ENCODE measurements at regions not wholly inside any gene's neighbourhood (a gene's known extent, or its start where the extent isn't known, plus 50 kb on each side); places are given as distances from the start of the nearest gene placed in this dataset.
"Not testable (repeated sequence)": the region's sequence is repeated elsewhere in the genome, so short reads cannot be mapped to it uniquely, and the experiment has no call there.

DNA sequence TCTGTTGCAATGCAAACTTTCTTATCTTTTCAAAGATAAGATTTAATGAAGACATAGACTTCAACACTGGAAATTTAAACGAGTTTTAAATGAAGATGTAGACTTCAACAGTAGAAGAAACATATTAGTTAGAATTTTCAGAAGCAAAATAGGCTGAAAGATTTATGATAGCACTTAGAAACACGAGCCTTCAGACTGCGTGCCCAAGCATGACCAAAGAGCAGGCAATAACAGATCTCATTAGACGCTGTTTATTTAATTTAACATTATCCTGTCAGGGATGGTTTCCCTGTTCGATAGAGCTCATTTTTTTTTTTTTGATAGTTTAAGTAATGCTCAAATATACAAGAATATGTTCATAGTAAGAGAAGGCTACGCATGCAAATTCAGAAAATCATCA, 604.7 kb upstream of the SOX9 start:
- no peak for DNase-seq

DNA sequence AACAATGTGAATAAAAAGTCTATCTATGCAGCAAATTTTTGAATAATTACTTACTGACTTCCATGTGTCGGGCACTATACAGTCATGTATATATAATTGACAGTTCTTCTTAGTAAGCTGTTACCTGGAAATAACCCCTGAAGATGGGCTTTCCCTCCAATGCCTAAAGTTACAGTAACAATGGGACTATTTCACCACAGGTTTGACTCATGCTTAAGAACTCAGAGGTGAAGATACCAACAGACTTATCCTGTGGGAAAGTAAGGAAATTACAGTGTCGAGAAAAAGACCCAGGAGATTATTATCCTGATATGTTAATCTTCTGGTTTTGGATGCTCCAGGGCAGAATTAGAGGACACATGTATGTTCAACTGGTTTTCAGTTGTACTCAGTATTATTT, 601.5 kb upstream of the SOX9 start:
- DNase-seq = no peak

DNA sequence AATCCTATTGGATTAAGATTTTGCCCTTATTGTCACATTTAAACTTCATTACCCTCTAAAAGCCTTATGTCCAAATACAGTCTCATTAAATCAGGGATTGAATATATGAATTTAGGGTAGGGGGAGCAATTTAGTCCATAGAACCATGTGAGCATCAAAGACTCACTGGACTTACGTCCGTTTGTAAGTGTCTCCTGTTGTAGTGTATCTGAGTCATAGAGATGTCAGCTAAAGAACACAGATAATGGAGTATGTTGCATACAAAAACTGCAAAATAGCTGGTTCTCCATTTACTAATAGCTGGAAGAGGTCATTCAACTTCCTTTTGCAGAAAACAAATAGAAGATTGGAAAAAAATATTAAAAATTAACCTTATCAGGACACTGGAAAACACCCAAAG, 599.1 kb upstream of the SOX9 start:
- DNase-seq = no peak

DNA sequence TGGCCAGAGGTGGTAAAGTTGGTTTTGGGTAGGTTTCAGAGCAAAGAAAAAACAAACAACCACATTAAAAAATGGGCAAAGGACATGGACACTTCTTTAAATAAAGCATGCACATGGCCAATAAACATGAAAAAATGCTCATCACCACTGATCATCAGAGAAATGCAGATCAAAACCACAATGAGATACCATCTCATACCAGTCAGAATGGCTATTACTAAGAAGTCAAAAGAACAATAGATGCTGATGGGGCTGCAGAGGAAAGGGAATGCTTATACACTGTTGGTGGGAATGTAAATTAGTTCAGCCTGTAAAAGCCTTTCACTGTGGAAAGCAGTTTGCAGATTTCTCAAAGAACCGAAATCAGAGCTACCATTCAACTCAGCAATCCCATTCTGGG, 598.4 kb upstream of the SOX9 start:
- DNase-seq = no peak

DNA sequence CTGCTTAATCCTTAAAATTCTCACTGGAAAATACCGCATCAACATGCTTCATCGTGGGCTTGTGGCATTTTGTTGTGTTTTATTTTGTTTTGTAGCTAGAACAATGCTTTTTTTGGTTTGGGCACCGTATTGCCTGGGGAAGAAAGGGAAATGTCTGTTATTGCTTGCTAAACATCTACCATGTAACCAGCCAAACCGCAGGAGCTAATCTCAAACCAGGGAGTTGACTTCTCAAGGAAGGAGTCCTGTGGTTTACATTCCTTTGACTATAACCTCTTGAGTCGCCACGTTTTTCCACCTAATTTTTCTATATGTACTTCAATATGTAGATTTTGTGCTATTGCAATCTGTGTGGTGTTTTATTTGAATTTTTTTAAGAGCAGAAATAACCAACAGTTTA, 593.5 kb upstream of the SOX9 start:
- DNase-seq = no peak

DNA sequence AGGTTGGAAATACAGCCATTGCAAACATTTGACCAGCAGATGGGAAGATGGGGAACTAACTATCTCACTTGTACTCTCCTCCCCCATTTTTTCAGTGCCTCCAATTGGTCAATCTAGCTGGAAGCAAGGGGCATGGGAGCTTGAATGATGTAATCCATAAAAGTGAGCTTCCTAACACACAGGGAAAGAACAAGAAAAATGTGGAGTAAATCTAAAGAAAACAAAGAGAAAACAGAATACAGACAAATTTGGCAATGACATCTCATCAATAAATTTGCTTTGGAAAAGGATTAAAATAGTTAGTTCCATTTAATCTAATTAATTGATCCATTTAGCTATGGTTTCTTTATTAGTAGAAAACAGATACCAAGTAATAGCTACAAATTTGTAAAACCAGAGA, 592.6 kb upstream of the SOX9 start:
- no peak for DNase-seq

DNA sequence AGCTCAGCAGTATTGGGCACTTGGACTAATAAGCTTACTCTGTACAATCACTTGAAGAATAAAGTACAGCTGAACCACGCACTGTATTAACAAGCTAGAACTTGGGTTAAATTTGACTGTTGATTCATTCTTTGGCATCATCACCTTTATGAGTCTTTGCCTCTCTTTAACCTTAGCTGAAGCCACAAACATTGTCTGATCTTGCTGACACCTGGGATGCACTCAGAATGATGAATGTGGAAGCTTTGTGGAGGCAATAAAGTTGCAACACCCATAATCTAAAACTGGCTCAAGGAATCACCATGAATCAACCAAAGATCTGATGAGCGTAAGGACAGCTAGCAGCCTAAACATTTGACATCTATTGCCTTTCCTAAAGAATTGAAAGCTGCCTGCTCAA, 590.6 kb upstream of the SOX9 start:
- DNase-seq = no peak

DNA sequence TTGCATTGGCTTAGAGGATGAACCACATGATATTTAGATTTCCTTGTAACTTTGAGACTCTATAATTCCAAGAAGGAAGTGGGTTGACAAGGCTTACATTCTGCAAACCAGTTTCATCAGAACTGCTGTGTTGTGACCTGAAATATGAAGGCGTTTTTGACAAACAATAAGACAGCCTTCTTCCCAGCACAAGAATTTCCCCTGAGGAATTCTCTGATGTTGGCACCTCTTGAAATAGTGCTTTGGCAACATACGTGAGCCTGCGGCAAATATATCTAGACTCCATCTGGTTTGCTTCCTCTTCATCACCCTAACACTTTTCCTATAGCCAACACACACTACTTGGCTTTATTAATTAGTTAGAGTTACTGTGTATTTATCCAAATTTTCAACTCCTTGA, 585.5 kb upstream of the SOX9 start:
- DNase-seq = no peak

DNA sequence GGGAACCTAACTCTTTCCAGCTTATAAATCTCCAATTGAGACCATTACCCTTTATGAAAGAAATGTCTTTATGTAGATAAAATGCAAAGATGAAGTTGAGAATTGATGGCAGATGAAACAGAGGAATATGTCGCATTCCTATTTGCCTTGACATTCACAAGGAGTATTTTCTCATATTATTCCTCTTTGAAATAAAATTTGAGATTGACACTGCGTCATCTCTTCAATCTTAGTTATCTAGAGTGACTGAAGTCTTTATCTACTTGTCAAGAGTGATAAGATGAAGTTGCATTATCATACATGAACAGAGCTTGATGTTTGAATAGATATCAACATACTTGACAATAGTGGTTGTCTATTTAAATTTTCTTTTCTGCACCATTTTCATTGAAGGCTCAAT, 574.4 kb upstream of the SOX9 start:
- DNase-seq = no peak

DNA sequence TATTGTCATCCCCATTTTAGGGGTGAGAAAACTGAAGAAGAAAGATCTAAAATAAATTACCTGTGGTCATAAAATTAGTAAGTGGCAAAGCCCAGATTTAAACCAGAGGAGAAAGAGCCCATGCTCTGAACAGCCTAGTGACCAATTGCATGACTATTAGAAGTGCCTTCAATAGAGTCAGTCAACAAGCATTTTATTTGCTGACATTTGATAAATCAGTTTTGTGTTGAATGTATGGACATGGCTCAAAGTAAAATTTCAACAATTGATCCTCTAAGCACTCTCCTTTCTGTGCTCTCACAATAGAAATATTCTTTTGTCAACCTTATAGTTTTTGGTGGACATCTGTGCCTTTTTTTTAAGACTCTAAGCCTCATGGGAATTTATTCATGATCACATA, 572.9 kb upstream of the SOX9 start:
- DNase-seq = no peak

DNA sequence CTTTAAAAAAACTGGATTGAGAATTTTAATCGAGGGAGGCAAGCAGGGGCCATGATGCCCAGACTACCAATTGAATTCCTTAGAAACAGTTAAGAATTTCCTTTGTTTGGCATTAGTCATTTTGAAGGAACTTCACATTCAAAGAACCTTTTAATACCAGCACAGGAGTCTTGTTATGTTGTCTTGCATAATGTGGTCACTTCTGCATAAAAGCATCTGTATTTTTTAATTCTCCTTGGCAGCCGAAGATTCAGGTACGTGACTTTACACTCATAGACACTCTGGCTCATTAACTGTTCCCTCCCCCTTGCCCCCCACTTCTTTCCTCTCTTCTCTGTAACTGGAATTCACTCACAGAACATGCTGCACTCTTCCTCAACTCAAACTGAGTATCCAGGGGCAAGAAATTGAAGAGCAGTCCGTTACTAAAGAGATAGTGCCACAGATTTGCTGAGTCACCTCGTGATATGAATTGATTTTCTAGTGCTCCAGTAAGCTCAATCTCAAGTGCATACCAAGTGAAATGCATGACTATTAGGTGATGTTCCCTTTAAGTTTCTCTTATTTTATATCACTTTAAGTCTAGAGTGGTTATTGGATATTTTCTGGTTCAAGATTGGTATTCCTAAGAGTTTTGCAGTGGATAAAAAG, 572.2 kb upstream of the SOX9 start:
- DNase-seq = no peak

DNA sequence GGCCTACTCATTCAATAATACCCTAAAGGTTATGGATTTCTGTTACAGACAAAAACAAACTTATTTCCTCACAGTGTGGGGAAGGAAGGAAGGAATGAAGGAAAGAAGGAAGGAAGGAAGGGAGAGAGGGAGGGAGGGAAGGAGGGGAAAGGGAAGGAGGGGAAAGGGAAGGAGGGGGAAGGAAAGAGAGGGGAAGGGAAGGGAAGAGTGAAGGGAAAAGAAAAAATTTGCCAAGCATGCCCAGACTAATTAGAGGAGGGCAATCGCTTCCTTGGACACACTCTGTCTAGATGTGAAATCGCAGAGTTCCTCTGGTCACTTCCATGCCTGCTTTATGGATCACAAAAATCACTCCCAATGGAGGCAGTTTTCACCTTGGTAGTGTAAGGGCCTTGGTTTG, 570.1 kb upstream of the SOX9 start:
- DNase-seq = no peak

DNA sequence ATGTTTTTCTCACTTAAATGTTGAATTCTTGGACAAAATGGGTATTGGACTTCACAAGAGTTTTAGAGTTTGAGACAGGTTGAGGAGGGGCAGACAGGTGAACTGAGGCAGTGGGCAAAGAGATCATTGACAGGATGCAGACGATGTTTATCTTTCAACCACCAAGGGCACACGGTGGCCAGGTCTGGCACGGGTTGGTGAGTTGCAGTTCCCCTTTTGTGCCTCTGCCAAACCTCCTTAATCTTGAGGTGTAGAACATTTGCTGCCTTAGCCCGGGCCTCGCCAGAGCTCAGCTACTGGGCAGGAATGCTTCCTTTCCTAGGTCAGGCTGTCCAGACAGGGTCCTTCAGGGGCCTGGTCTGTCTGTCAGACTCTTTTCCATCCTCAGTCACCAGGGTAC, 567.4 kb upstream of the SOX9 start:
- no peak for DNase-seq

DNA sequence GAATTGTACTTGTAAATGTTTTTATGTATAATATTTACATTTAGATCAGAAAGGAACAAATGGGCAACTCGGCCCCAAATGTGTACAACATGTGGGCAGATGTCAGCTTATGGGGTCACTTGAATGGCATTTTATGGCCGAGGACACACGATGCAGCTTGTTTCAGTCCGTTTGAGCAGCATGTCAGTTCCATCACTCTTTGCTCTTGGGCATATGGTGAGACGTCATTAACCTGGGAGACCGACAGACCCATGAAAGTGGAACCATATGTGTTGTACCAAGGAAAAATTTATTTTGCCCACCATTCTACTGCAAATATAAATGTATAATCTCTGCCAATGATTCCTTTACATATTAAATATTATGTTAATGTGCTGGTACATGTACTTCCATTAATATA, 561.9 kb upstream of the SOX9 start:
- DNase-seq = no peak

DNA sequence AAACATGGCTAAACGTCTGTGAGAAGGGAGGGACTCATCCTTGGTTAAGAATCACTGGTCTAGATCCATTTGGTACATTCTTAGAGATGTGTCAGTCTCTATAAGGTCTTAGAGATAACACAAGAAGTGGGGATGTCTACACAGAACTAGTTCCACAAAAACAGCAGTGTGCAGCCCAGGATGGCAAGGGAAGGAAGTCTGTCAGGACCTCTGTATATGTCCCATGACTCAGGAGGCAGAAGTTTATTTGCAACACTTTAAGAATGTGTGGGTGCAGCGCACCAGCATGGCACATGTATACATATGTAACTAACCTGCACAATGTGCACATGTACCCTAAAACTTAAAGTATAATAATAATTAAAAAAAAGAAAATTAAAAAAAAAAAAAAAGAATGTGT, 548.5 kb upstream of the SOX9 start:
- no peak for DNase-seq

DNA sequence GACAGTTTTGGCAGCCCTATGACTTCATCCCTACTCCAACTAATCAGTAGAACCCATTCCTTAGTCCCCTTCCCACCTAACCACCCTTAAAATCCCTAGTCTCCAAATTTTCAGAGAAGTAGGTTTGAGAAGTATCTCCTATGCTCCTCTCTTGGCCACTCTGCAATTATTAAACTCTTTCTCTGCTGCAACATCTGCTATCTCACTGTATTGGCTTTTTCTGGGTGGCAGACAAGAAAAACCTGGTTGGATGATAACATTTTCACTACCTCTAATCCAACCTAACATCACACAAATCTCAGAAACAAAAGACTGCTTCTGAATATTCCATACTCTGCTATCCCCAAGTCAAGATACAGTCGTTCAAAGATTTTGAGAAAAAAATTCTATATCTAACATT, 542.4 kb upstream of the SOX9 start:
- DNase-seq = no peak

DNA sequence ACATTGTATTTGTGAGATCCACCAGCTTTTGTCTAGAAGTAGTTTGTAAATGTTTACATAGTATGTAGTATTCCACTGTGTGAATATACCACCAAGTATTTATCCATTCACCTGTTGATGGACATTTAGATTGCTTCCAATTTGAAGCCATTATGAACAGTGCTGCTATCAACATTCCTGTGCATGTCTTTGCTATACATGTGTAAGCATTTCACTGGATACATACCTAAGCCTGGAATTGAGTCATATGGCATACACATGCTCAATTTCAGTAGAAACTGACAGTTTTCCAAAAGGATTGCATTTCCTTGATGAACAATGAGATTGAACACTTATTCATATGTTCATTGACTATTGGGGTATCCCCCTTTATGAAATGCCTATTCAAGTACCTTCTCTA, 540.6 kb upstream of the SOX9 start:
- DNase-seq = no peak

DNA sequence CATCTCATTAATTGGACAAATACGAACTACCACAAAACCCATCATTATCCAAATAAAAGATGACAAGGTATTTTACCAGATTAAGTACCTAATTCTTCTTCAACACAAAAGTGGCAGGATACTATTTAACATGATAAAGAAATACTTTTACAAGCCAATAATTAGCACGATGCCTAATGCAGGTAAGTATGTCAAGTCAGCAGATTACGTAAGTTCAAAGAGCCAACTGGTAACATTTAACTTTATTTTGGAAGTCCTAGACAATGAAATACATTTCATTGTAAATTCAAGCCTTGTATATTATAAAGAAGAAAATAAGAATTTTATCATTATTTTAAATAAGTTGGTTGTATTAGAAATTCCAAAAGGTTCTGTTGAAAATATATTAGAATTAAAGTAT, 535.3 kb upstream of the SOX9 start:
- DNase-seq = no peak

DNA sequence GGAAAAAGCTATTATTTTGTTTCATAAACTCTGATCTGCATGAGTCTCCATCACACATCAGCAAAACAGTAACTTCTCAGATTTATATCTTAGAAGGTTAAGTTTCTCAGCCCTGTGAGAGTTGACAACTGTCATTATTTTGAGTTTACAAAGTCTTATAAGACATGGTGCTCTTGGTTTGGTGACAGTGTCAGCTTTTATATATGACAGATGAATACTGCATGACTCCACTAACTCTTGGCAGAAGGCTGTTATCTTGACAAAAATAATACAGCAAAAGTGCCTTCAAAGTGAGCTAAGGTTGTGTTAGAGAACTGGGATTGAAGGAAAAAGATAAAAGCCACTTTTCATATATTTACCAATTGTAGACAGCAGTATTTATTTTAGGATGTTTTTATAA, 528.4 kb upstream of the SOX9 start:
- DNase-seq = no peak

DNA sequence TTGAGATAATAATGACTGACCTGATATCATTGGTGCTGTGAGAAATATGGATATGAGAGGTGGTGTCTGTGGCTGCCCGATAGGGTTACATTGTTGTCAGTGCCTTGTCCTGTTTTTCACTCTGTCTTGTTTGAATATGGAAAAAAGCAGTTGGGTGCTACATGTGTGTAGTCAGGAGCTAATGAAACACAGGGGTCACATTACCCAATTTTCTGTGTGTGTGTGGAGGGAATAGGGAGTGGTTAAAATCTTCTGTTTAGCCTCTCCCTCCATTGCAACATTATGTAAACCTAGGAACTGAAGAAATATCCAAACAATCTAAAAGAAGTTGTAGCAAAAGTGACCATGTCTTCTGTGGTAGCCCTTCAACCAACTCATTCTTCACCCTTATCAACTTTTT, 527.7 kb upstream of the SOX9 start:
- no peak for DNase-seq

DNA sequence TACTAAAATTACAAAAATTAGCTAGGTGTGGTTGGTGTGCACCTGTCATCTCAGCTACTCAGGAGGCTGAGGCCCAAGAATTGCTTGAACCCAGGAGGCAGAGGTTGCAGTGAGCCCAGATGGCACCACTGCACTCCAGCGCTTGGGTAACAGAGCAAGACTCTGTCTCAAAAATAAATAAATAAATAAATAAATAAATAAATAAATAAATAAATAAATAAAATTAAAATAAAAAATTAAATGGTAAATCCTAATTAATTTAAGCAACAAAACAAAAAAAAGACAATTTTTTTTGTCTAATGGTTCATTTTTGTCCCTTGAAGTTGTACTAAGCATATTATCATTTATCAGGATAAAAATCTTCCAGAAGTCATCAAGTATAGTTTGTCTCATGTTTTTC, 521.2 kb upstream of the SOX9 start:
- not testable (repeated sequence) for DNase-seq

DNA sequence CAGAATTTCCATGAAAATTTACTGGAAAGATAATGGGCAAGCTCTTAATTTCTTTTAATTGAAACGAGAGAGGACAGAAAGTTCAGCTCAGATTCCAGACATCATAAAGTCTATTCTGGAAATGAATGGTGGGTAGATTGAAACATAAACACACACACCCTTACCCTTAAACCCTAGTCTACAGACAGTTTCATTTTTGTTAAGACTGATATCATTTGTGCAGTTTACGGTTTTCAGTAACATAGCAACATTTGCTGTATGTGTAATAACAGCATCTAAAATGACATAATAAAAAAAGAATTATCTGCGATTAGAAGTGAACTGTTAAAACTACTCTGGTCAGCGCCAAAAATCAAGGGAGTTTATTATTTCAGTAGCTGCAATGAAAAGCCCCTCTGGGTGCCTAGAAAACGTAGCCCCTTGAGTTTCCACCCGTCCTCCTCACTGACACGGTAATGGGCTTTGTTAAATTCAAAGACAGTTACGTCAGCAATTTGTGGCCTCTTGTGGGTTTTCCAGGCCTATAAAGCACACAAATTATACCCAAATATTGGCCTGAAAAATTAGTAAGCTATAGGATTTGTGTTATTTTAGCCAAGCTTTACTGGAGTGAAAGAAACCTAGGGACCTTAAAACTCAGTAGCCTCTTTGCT, 520.6 kb upstream of the SOX9 start:
- no peak for DNase-seq

DNA sequence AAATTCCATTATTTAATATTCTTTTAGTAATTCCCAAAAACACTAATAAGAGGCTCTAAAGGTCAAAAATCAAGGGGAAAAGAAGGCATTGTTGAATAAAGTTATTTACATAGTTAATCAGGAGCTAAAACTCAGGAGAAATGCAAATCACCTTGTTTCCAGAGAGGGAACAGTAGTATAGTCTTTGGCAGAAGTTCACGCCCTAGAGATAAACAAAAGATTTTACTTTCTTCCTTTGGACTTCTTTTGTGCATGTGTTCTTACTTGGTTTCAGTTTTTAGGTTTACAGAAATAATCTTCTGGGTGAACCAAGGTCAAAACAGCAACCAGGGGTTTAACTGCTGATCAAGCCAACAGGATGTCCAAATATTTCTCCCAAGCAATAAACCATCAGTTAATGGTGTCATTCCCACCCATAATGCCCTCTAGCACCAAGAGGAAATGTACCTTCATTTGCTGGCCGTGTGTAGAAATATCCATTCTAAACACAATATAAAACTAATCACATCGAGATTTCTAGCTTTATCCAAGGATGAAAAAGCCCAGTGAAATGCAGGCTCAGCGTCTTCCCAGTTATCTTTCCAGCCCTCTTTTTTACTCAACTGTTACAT, 518.8 kb upstream of the SOX9 start:
- no peak for DNase-seq

DNA sequence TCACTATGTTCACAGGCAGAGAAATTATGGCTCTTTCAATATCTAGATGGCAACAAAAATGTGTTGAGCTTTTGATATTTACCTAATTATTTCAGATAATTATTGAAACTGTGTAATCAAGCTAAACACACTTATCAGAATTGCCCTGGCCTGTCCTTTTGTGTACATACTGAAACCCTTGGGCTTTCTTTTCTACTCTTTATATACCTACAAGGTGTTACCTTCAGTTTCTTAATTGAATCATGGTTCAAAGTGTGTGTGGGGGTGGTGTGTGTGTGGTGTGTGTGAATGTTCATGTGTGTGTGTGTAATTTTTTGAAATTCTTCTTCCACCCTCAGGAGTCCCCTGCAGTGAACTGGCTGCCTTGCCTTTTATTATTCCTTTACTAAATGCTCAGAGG, 506.8 kb upstream of the SOX9 start:
- no peak for DNase-seq

DNA sequence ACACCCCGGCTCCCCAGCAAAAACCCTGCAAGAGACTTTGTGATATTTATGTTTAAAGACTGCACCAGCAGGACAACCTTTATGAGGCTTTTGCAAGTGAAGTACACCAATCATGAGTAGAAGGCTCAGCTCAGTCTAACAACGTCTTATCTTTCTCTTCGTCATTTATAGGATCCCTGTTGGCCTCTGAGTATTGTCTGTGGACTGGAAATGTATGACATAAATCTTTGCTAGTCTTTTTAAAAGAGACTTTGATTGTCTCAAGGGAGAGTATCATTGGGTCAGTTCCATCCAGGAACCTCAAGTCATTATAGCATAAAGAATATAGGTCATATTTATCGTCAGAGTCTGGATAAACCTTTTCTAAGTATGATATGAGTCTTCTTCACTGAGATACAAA, 505.0 kb upstream of the SOX9 start:
- no peak for DNase-seq
